ENCODE measurements at regions not wholly inside any gene's neighbourhood (a gene's known extent, or its start where the extent isn't known, plus 50 kb on each side); places are given as distances from the start of the nearest gene placed in this dataset.

DNA sequence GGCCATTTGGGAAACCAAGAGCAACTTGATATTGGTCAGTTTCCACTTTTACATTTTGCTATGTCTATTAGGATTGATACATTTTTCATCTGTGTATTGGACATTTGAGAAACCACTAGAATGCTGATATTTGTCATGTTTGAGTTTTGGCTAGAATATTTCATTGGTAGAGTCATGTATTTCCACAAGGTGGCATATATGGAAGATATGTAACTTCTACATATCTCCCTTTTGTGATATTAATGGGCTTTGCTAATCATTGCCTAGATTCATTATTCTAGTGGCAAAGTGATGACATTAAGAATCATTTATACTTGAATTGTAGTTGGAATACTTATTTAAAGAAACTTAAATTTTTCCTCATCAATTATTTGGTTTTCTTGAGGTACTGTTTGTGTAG is 692.9 kb upstream of the EDIL3 start:
- TF ChIP-seq, protein P1, sequence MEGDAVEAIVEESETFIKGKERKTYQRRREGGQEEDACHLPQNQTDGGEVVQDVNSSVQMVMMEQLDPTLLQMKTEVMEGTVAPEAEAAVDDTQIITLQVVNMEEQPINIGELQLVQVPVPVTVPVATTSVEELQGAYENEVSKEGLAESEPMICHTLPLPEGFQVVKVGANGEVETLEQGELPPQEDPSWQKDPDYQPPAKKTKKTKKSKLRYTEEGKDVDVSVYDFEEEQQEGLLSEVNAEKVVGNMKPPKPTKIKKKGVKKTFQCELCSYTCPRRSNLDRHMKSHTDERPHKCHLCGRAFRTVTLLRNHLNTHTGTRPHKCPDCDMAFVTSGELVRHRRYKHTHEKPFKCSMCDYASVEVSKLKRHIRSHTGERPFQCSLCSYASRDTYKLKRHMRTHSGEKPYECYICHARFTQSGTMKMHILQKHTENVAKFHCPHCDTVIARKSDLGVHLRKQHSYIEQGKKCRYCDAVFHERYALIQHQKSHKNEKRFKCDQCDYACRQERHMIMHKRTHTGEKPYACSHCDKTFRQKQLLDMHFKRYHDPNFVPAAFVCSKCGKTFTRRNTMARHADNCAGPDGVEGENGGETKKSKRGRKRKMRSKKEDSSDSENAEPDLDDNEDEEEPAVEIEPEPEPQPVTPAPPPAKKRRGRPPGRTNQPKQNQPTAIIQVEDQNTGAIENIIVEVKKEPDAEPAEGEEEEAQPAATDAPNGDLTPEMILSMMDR (IDR thresholded peaks at IDR 0.05; ENCODE audit: borderline replicate concordance, control extremely low read depth, extremely low read depth, insufficient read depth, missing control alignments): no peak
- no peak for DNase-seq (ENCODE audit: low spot score)
- in situ Hi-C loops (cut with MboI; ENCODE audit: low sequenced_read_pairs, unreplicated experiment): no loop called here

DNA sequence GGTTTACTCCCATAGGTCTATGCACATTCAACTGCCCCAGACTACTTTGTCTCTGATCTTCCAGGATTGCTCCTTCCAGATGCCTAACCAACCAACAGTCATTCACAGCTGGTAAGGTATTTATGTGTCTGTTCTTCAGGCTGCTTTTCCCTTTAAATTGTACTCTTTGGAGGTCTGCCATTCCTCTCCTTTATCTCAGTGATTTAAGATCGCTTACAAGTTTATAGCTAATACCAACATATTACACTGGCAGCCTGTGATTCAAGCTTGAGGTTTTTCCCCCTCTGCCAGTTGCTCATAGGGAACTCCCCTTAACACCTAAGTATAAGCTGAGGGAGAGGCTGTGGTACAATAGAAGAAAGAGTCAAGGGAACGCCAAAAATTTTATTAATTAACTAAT is 711.7 kb upstream of the EDIL3 start:
- in situ Hi-C loops (cut with MboI; ENCODE audit: low sequenced_read_pairs, unreplicated experiment): no loop called here

GRCh38 chr5:85108471-85108870 is 723.8 kb upstream of the EDIL3 start:
- DNase-seq (ENCODE audit: low spot score): no peak
- TF ChIP-seq, protein P1 (IDR thresholded peaks at IDR 0.05; ENCODE audit: borderline replicate concordance, control extremely low read depth, extremely low read depth, insufficient read depth, missing control alignments): no peak
- in situ Hi-C loops (cut with MboI; ENCODE audit: low sequenced_read_pairs, unreplicated experiment): no loop called here

More for the DNA sequence above, 711.7 kb upstream of the EDIL3 start:
- no peak for DNase-seq (ENCODE audit: low spot score)
- TF ChIP-seq, protein P1 (IDR thresholded peaks at IDR 0.05; ENCODE audit: borderline replicate concordance, control extremely low read depth, extremely low read depth, insufficient read depth, missing control alignments): no peak

DNA sequence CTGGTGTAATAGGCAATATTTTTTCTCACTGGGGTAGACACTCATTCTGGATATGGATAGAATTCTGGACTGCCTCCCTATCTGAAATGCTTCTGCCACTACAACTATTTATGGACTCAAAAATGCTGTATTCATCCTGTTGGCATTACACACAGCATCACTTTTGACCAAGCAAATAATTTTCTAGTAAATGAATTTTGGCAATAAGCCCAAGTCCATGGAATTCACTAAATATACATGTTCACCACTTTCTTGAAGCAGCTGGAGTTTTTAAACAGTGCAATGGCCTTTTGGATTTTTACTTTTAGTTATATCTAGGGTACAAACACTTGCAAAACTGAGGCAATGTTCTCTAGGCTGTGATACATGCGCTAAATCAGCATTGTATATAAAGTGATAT is 724.9 kb upstream of the EDIL3 start:
- TF ChIP-seq, protein P1 (IDR thresholded peaks at IDR 0.05; ENCODE audit: borderline replicate concordance, control extremely low read depth, extremely low read depth, insufficient read depth, missing control alignments): no peak
- no peak for DNase-seq (ENCODE audit: low spot score)
- in situ Hi-C loops (cut with MboI; ENCODE audit: low sequenced_read_pairs, unreplicated experiment): no loop called here

DNA sequence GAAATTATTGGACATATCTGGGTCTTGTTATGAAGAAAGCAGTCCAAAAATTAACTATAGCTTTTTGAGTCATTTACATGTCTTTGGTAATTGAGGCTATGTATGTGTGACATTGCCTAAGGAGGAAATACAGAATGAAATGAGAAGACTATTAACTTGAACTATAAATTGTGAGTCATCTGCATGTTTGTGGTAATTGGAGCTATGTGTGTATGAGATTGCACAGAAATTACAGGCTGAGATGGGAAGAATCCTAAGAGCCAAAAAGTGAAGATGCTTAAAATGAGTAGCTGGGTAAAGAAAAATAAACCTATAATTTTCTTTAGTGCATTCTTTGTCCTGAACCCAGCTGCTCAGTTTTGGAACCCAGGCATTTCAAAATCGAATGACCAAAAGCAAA is 747.6 kb upstream of the EDIL3 start:
- in situ Hi-C loops (cut with MboI; ENCODE audit: low sequenced_read_pairs, unreplicated experiment): no loop called here
- DNase-seq (ENCODE audit: low spot score): no peak
- TF ChIP-seq, protein P1 (IDR thresholded peaks at IDR 0.05; ENCODE audit: borderline replicate concordance, control extremely low read depth, extremely low read depth, insufficient read depth, missing control alignments): no peak

DNA sequence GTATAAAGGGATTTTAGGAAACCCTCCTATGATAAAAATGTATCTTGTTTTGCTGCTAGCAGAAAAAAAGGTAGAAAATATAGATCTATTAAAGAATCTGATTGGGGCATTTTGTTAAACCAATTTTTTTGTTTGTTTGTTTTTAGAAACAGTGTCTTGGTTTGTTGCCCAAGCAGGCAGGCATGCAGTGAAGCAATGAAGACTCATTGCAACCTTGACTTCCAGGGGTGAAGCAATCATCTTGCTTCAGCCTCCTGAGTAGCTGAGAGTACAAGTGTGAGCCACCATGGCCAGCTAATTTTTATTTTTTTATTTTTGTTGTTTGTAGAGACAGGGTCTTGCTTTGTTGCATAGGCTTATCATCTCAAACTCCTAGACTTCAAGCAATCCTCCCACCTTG is 755.8 kb upstream of the EDIL3 start:
- DNase-seq (ENCODE audit: low spot score): no peak
- in situ Hi-C loops (cut with MboI; ENCODE audit: low sequenced_read_pairs, unreplicated experiment): no loop called here
- TF ChIP-seq, protein P1 (IDR thresholded peaks at IDR 0.05; ENCODE audit: borderline replicate concordance, control extremely low read depth, extremely low read depth, insufficient read depth, missing control alignments): no peak

- in situ Hi-C loops (cut with MboI; ENCODE audit: low sequenced_read_pairs, unreplicated experiment): no loop called here
- no peak for DNase-seq (ENCODE audit: low spot score)
- TF ChIP-seq, protein P1 (IDR thresholded peaks at IDR 0.05; ENCODE audit: borderline replicate concordance, control extremely low read depth, extremely low read depth, insufficient read depth, missing control alignments): no peak
These were observed 758.5 kb upstream of the EDIL3 start for GRCh38 chr5:85143138-85143537.
